NCI-H2107 treated with DMSO at 0.1 percent for 48 hours (cell line): ENCODE measurements at regions not wholly inside any gene's neighbourhood (a gene's known extent, or its start where the extent isn't known, plus 50 kb on each side); places are given as distances from the start of the nearest gene placed in this dataset.

Experiments used
- DNase-seq: peaks from one replicate; lab custom pipeline; 2025; ENCODE audit not compliant: unreplicated experiment; lab: John Stamatoyannopoulos, UW

- DNase-seq = no peak
These were observed 106.3 kb upstream of the CRHR1 start for GRCh38 chr17:45677770-45678169.

GRCh38 chr17:45679426-45679825 is 104.7 kb upstream of the CRHR1 start:
- DNase-seq = no peak

GRCh38 chr17:45680360-45680759 is 103.8 kb upstream of the CRHR1 start:
- DNase-seq = no peak

- DNase-seq = no peak
These were observed 102.4 kb upstream of the CRHR1 start for GRCh38 chr17:45681706-45682105.

- no peak for DNase-seq
These were observed 97.9 kb upstream of the CRHR1 start for GRCh38 chr17:45686250-45686649.

GRCh38 chr17:45687594-45687993 is 96.5 kb upstream of the CRHR1 start:
- DNase-seq = no peak

GRCh38 chr17:45688353-45688752 is 95.8 kb upstream of the CRHR1 start:
- no peak for DNase-seq

- no peak for DNase-seq
These were observed 95.3 kb upstream of the CRHR1 start for GRCh38 chr17:45688820-45689219.

GRCh38 chr17:45689451-45689850 is 94.7 kb upstream of the CRHR1 start:
- DNase-seq = no peak

GRCh38 chr17:45690625-45691275 is 93.4 kb upstream of the CRHR1 start:
- DNase-seq = no peak

GRCh38 chr17:45692661-45693060 is 91.5 kb upstream of the CRHR1 start:
- no peak for DNase-seq

- no peak for DNase-seq
These were observed 90.3 kb upstream of the CRHR1 start for GRCh38 chr17:45693792-45694191.

- DNase-seq = no peak
These were observed 87.7 kb upstream of the CRHR1 start for GRCh38 chr17:45696442-45696841.

GRCh38 chr17:45697076-45697475 is 87.0 kb upstream of the CRHR1 start:
- DNase-seq = no peak

GRCh38 chr17:45700171-45701090 is 83.7 kb upstream of the CRHR1 start:
- no peak for DNase-seq

GRCh38 chr17:45702666-45703266 is 81.4 kb upstream of the CRHR1 start:
- DNase-seq = no peak

GRCh38 chr17:45703348-45703747 is 80.8 kb upstream of the CRHR1 start:
- no peak for DNase-seq

- DNase-seq = no peak
These were observed 80.3 kb upstream of the CRHR1 start for GRCh38 chr17:45703806-45704205.

- no peak for DNase-seq
These were observed 79.9 kb upstream of the CRHR1 start for GRCh38 chr17:45704251-45704650.

GRCh38 chr17:45705123-45706009 is 78.8 kb upstream of the CRHR1 start:
- no peak for DNase-seq

GRCh38 chr17:45706033-45706432 is 78.1 kb upstream of the CRHR1 start:
- DNase-seq = no peak
